ENCODE measurements at regions not wholly inside any gene's neighbourhood (a gene's known extent, or its start where the extent isn't known, plus 50 kb on each side); places are given as distances from the start of the nearest gene placed in this dataset.

- no peak for TF ChIP-seq EZH2 (IDR thresholded peaks at IDR 0.05; ENCODE audit: borderline replicate concordance, insufficient read depth, low read depth, low read length, poor library complexity, severe bottlenecking)
- TF ChIP-seq CTCF (IDR thresholded peaks at IDR 0.05) = no peak
Observed at GRCh38 chr3:39752019-39752637, 57.3 kb upstream of the MYRIP start.
